GM12892 (cell line): ENCODE measurements at regions not wholly inside any gene's neighbourhood (a gene's known extent, or its start where the extent isn't known, plus 50 kb on each side); places are given as distances from the start of the nearest gene placed in this dataset.

Experiments used
- POLR2A ChIP-seq: IDR thresholded peaks from 2 replicates; pipeline ENCODE4 v1.6.1; 2011; ENCODE audit warnings: low read depth, low read length, control low read depth
- POLR2AphosphoS5 ChIP-seq: IDR thresholded peaks from 2 replicates; pipeline ENCODE4 v1.6.1; 2011; ENCODE audit warnings: low read depth, low read length, control low read depth
- TAF1 ChIP-seq: IDR thresholded peaks from 2 replicates; pipeline ENCODE4 v1.6.1; 2011; ENCODE audit warnings: low read depth, mild to moderate bottlenecking, control low read depth, low read length, borderline replicate concordance

DNA sequence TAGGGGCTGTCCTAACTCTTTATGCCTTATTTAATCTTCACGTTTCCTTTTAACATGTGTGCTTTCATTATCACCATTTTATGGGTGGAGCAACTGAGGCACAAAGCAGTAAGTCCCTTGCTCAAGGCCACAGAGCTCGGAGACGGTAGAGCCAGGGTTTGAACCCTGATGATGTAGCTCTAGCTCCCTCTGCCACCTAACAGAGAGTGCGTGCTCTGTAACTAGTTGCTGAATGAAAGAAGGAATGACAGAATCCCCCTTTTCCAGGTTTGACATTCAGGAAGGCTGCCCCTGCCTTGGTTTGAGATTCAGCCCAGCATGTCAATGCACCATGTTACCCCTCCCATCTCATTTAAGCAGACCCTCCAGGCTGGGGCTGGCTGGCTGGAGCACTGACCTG, 193.3 kb upstream of the NAV2 start:
- TF ChIP-seq TAF1 (no peak), POLR2A (no peak), POLR2AphosphoS5 (no peak)
